HG02623 (cell line): ENCODE measurements at regions not wholly inside any gene's neighbourhood (a gene's known extent, or its start where the extent isn't known, plus 50 kb on each side); places are given as distances from the start of the nearest gene placed in this dataset.

Experiments
- ATAC-seq: cut with Tn5 transposase; IDR thresholded peaks from one replicate; pipeline ENCODE4 v1.9.1; 2021; ENCODE audit warnings: moderate library complexity; ENCODE audit not compliant: unreplicated experiment

GRCh38 chr15:37572401-37572800 lies 362.0 kb upstream of the TMCO5A start:
- no peak for ATAC-seq

GRCh38 chr15:37574985-37575384 lies 359.5 kb upstream of the TMCO5A start:
- ATAC-seq: no peak

- no peak for ATAC-seq
Measured at GRCh38 chr15:37576952-37577351, 357.5 kb upstream of the TMCO5A start.

- ATAC-seq: no peak
Measured at GRCh38 chr15:37581866-37582532, 352.4 kb upstream of the TMCO5A start.

GRCh38 chr15:37582852-37583251 lies 351.6 kb upstream of the TMCO5A start:
- no peak for ATAC-seq

- ATAC-seq: no peak
Measured at GRCh38 chr15:37586011-37586583, 348.3 kb upstream of the TMCO5A start.

GRCh38 chr15:37586976-37587375 lies 347.5 kb upstream of the TMCO5A start:
- no peak for ATAC-seq

GRCh38 chr15:37594417-37594816 lies 340.0 kb upstream of the TMCO5A start:
- no peak for ATAC-seq

GRCh38 chr15:37595426-37595970 lies 338.9 kb upstream of the TMCO5A start:
- no peak for ATAC-seq

GRCh38 chr15:37599156-37599555 lies 335.3 kb upstream of the TMCO5A start:
- no peak for ATAC-seq

GRCh38 chr15:37616215-37616614 lies 318.2 kb upstream of the TMCO5A start:
- ATAC-seq: no peak

GRCh38 chr15:37618353-37618752 lies 316.1 kb upstream of the TMCO5A start:
- no peak for ATAC-seq

- no peak for ATAC-seq
Measured at GRCh38 chr15:37619358-37620042, 314.9 kb upstream of the TMCO5A start.

GRCh38 chr15:37625576-37625975 lies 308.9 kb upstream of the TMCO5A start:
- no peak for ATAC-seq

- ATAC-seq: no peak
Measured at GRCh38 chr15:37628507-37628906, 305.9 kb upstream of the TMCO5A start.

- no peak for ATAC-seq
Measured at GRCh38 chr15:37636736-37637135, 297.7 kb upstream of the TMCO5A start.

- ATAC-seq: no peak
Measured at GRCh38 chr15:37638116-37638515, 296.3 kb upstream of the TMCO5A start.

- no peak for ATAC-seq
Measured at GRCh38 chr15:37638691-37639090, 295.7 kb upstream of the TMCO5A start.

GRCh38 chr15:37652646-37653417 lies 281.6 kb upstream of the TMCO5A start:
- ATAC-seq: no peak

GRCh38 chr15:37678124-37678523 lies 256.3 kb upstream of the TMCO5A start:
- no peak for ATAC-seq

- no peak for ATAC-seq
Measured at GRCh38 chr15:37679627-37680026, 254.8 kb upstream of the TMCO5A start.
